Naive thymus-derived CD4-positive, alpha-beta T cell (primary cell): ENCODE measurements at regions not wholly inside any gene's neighbourhood (a gene's known extent, or its start where the extent isn't known, plus 50 kb on each side); places are given as distances from the start of the nearest gene placed in this dataset.

Experiments used
- ATAC-seq: fragments of 150-1000 bp; cut with Tn5 transposase; 2 replicates; pipeline ENCODE4 v1.10.0; 2021; ENCODE audit warnings: mild to moderate bottlenecking, moderate library complexity
- CTCF ChIA-PET: fragments of 350-600 bp; sonication (Branson Sonifier 250); formaldehyde crosslinking; loops from one replicate; lab custom pipeline; 2021; ENCODE audit warnings: antibody characterized with exemption; lab: Charles Lee
- POLR2A ChIA-PET: fragments of 350-600 bp; sonication (Branson Sonifier 250); formaldehyde crosslinking; loops from one replicate; lab custom pipeline; 2021; ENCODE audit warnings: antibody characterized with exemption, inconsistent platforms; lab: Charles Lee
- DNase-seq, 9 donors: peaks; one replicate each; pipeline versions ENCODE4 v3.0.0 to v3.0.0-alpha.2; 2020 to 2022; ENCODE audit warnings: mixed read lengths in 1 of 9
- H3K27ac ChIP-seq: one replicate; pipeline ENCODE4 v1.7.0; 2013; ENCODE audit warnings: mild to moderate bottlenecking, low read depth, low read length, moderate library complexity
- H3K27me3 ChIP-seq, 2 donors: one replicate each; pipeline ENCODE4 v1.7.0; 2013; ENCODE audit warnings: low read length in 2 of 2, mild to moderate bottlenecking in 2 of 2, moderate library complexity in 2 of 2; ENCODE audit not compliant: control insufficient read depth in 2 of 2, insufficient read depth in 2 of 2
- H3K36me3 ChIP-seq, 3 experiments: 1 replicate in 2 of 3; 2 replicates in 1 of 3; pipeline ENCODE4 v1.7.0; 2013; ENCODE audit warnings: low read length in 3 of 3, mild to moderate bottlenecking in 3 of 3, moderate library complexity in 1 of 3; ENCODE audit not compliant: insufficient read depth in 3 of 3, control insufficient read depth in 2 of 3
- H3K4me1 ChIP-seq, 2 donors: one replicate each; pipeline ENCODE4 v1.7.0; 2013; ENCODE audit warnings: low read length in 2 of 2, mild to moderate bottlenecking in 2 of 2, moderate library complexity in 1 of 2; ENCODE audit not compliant: control insufficient read depth in 2 of 2, insufficient read depth in 2 of 2
- H3K4me3 ChIP-seq: 2 replicates; pipeline ENCODE4 v1.7.0; 2013; ENCODE audit warnings: mild to moderate bottlenecking, low read length
- H3K9me3 ChIP-seq, 3 experiments: 1 replicate in 2 of 3; 2 replicates in 1 of 3; pipeline ENCODE4 v1.7.0; 2013; ENCODE audit warnings: low read length in 3 of 3; ENCODE audit not compliant: control insufficient read depth in 2 of 3
- H3K27ac Mint-ChIP-seq, 9 donors: one replicate each; pipeline ENCODE4 v1.8.0; 2020 to 2022; ENCODE audit warnings: mixed read lengths in 9 of 9, mild to moderate bottlenecking in 8 of 9, moderate library complexity in 5 of 9, inconsistent platforms in 2 of 9
- H3K27me3 Mint-ChIP-seq, 5 donors: one replicate each; pipeline ENCODE4 v1.8.0; 2021 to 2022; ENCODE audit warnings: mixed read lengths in 5 of 5, mild to moderate bottlenecking in 1 of 5
- H3K36me3 Mint-ChIP-seq, 5 donors: one replicate each; pipeline ENCODE4 v1.8.0; 2020 to 2022; ENCODE audit warnings: mixed read lengths in 5 of 5, mild to moderate bottlenecking in 3 of 5, inconsistent platforms in 1 of 5
- H3K4me1 Mint-ChIP-seq, 7 donors: one replicate each; pipeline ENCODE4 v1.8.0; 2020 to 2022; ENCODE audit warnings: mixed read lengths in 7 of 7, mild to moderate bottlenecking in 3 of 7, inconsistent platforms in 1 of 7
- H3K4me3 Mint-ChIP-seq, 10 donors: one replicate each; pipeline ENCODE4 v1.8.0; 2020 to 2022; ENCODE audit warnings: mild to moderate bottlenecking in 10 of 10, mixed read lengths in 10 of 10, moderate library complexity in 6 of 10, inconsistent platforms in 2 of 10
- H3K9me3 Mint-ChIP-seq, 11 donors: one replicate each; pipeline ENCODE4 v1.8.0; 2020 to 2022; ENCODE audit warnings: mixed read lengths in 11 of 11, mild to moderate bottlenecking in 4 of 11, inconsistent platforms in 1 of 11, moderate library complexity in 1 of 11
- intact Hi-C, 2 donors: fragments of 100-400 bp; cut with micrococcal nuclease; formaldehyde crosslinking; loops; one replicate each; pipeline ENCODE4 v1.15.1; 2023

DNA sequence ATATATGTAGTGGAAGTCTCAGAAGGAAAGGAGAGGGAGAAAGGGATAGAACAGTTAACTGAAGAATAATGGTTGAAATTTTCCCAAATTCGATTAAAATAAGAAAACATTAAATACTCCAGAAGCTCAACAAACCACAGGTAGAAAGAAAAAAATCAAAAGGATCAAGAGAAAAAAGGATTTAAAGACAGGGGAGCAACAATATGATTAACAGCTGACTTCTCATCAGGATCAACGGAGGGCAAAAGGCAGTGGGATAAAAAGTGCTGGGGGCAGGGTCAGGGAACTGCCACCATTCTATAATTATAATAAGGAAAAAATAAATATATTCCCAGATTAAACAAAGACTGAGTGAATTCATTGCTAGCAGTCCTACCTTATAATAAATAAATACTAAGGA, 55.3 kb downstream of the CDKN2C start:
- H3K9me3 ChIP-seq = no peaks in the 10 kb centered on the region
- H3K36me3 ChIP-seq = no peaks in the 10 kb centered on the region
- ATAC-seq (no peak), DNase-seq (no peak)
- ChIA-PET CTCF (no interaction called here), POLR2A (interaction anchor here (0.6 kb wide), 1 partner anchor 57 kb away, joined by 3 read pairs; no protein-coding TSS in a partner anchor)
- H3K27me3 ChIP-seq = no peaks in the 10 kb centered on the region
- H3K4me1 ChIP-seq = no peaks in the 10 kb centered on the region
- H3K4me3 ChIP-seq = no peak overlapping the region
- Mint-ChIP-seq H3K4me3 (no peak overlapping the region), H3K36me3 (no peaks in the 10 kb centered on the region), H3K27me3 (peaks cover 0 to 32% (median 25%) of the 10 kb centered on the region in 5 donors), H3K4me1 (no peaks in the 10 kb centered on the region), H3K27ac (no peak overlapping the region), H3K9me3 (no peaks in the 10 kb centered on the region)
- intact Hi-C loops = no loop called here
- no peak overlapping the region for H3K27ac ChIP-seq

GRCh38 chr1:51032936-51033335, 62.9 kb downstream of the CDKN2C start:
- Histone ChIP-seq H3K36me3 (no peaks in the 10 kb centered on the region), H3K9me3 (no peaks in the 10 kb centered on the region), H3K27ac (no peak overlapping the region), H3K4me3 (no peak overlapping the region), H3K27me3 (no peaks in the 10 kb centered on the region), H3K4me1 (no peaks in the 10 kb centered on the region)
- H3K4me3 Mint-ChIP-seq = no peak overlapping the region
- H3K27ac Mint-ChIP-seq = no peak overlapping the region
- ChIA-PET CTCF (no interaction called here), POLR2A (no interaction called here)
- intact Hi-C loops = no loop called here
- no peaks in the 10 kb centered on the region for H3K36me3 Mint-ChIP-seq
- no peak for DNase-seq
- H3K27me3 Mint-ChIP-seq = peaks cover 6 to 34% (median 15%) of the 10 kb centered on the region in 5 donors
- no peaks in the 10 kb centered on the region for H3K4me1 Mint-ChIP-seq
- ATAC-seq = no peak
- peaks cover 0 to 1% (median 0%) of the 10 kb centered on the region in 11 donors for H3K9me3 Mint-ChIP-seq

GRCh38 chr1:51044199-51044598, 57.8 kb upstream of the C1orf185 start:
- no peaks in the 10 kb centered on the region for H3K4me1 Mint-ChIP-seq
- H3K27ac Mint-ChIP-seq = no peak overlapping the region
- DNase-seq = no peak
- Histone ChIP-seq H3K9me3 (no peaks in the 10 kb centered on the region), H3K36me3 (no peaks in the 10 kb centered on the region), H3K4me3 (no peak overlapping the region), H3K27ac (no peak overlapping the region), H3K27me3 (no peaks in the 10 kb centered on the region), H3K4me1 (no peaks in the 10 kb centered on the region)
- ChIA-PET CTCF (interaction anchor here (1.5 kb wide), 1 partner anchor 114 kb away, joined by 7 read pairs; no protein-coding TSS in a partner anchor), POLR2A (no interaction called here)
- ATAC-seq = no peak
- intact Hi-C loops = loop anchor here (1.0 to 10.0 kb wide), 2 partner anchors 115 to 119 kb away; no protein-coding TSS in a partner anchor
- H3K4me3 Mint-ChIP-seq = no peak overlapping the region
- H3K9me3 Mint-ChIP-seq = peaks cover 0 to 17% (median 5%) of the 10 kb centered on the region in 11 donors
- H3K27me3 Mint-ChIP-seq = peaks cover 4 to 18% (median 10%) of the 10 kb centered on the region in 5 donors
- H3K36me3 Mint-ChIP-seq = peaks cover 0 to 2% (median 0%) of the 10 kb centered on the region in 5 donors

- Mint-ChIP-seq H3K27me3 (peaks cover 0 to 18% (median 10%) of the 10 kb centered on the region in 5 donors), H3K4me1 (no peaks in the 10 kb centered on the region), H3K4me3 (no peak overlapping the region), H3K36me3 (peaks cover 0 to 2% (median 0%) of the 10 kb centered on the region in 5 donors), H3K27ac (no peak overlapping the region), H3K9me3 (peaks cover 0 to 11% (median 2%) of the 10 kb centered on the region in 11 donors)
- intact Hi-C loops = loop anchor here (1.0 to 10.0 kb wide), 4 partner anchors 116 to 271 kb away; no protein-coding TSS in a partner anchor
- no peaks in the 10 kb centered on the region for H3K27me3 ChIP-seq
- no peak overlapping the region for H3K4me3 ChIP-seq
- no peaks in the 10 kb centered on the region for H3K4me1 ChIP-seq
- no peaks in the 10 kb centered on the region for H3K36me3 ChIP-seq
- no peak overlapping the region for H3K27ac ChIP-seq
- ATAC-seq (no peak), DNase-seq (peak in 3 of 9 donors; percentile 1 to 8 (median 7))
- no peaks in the 10 kb centered on the region for H3K9me3 ChIP-seq
- ChIA-PET POLR2A (no interaction called here), CTCF (interaction anchor here (1.5 kb wide), 1 partner anchor 115 kb away, joined by 7 read pairs; no protein-coding TSS in a partner anchor)
Measured at GRCh38 chr1:51044834-51045233, 57.2 kb upstream of the C1orf185 start.

DNA sequence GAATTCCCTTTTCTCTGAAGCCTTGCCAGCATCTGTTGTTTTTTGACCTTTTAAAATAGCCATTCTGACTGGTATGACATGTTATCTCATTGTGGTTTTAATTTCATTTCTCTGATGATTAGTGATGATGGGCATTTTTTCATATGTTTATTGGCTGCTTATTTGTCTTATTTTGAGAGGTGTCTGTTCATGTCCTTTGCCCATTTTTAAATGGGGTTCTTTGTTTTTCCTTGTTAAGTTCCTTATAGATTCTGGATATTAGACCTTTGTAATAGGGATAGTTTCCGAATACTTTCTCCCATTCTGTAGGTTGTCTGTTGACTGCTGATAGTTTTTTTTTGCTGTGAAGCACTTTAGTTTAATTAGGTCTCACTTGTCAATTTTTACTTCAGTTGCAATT, 54.0 kb upstream of the C1orf185 start:
- H3K4me1 ChIP-seq = no peaks in the 10 kb centered on the region
- no peaks in the 10 kb centered on the region for H3K36me3 Mint-ChIP-seq
- intact Hi-C loops = loop anchor here in 1 of 2 donors (10.0 kb wide), 1 partner anchor 123 kb away; no protein-coding TSS in a partner anchor
- ChIA-PET POLR2A (no interaction called here), CTCF (no interaction called here)
- H3K4me3 Mint-ChIP-seq = no peak overlapping the region
- H3K9me3 Mint-ChIP-seq = peaks cover 0 to under 1% (median 0%) of the 10 kb centered on the region in 11 donors
- ATAC-seq = no peak
- no peaks in the 10 kb centered on the region for H3K27me3 ChIP-seq
- no peak overlapping the region for H3K27ac ChIP-seq
- H3K4me1 Mint-ChIP-seq = no peaks in the 10 kb centered on the region
- H3K4me3 ChIP-seq = no peak overlapping the region
- peaks cover 0 to 29% (median 12%) of the 10 kb centered on the region in 5 donors for H3K27me3 Mint-ChIP-seq
- H3K9me3 ChIP-seq = no peaks in the 10 kb centered on the region
- H3K27ac Mint-ChIP-seq = no peak overlapping the region
- no peaks in the 10 kb centered on the region for H3K36me3 ChIP-seq
- DNase-seq = no peak

GRCh38 chr1:51048670-51049069, 53.4 kb upstream of the C1orf185 start:
- ChIA-PET POLR2A (no interaction called here), CTCF (no interaction called here)
- H3K27me3 Mint-ChIP-seq = peaks cover 0 to 36% (median 12%) of the 10 kb centered on the region in 5 donors
- H3K36me3 Mint-ChIP-seq = no peaks in the 10 kb centered on the region
- no peak overlapping the region for H3K27ac Mint-ChIP-seq
- no peaks in the 10 kb centered on the region for H3K27me3 ChIP-seq
- H3K4me3 ChIP-seq = no peak overlapping the region
- H3K27ac ChIP-seq = no peak overlapping the region
- H3K36me3 ChIP-seq = no peaks in the 10 kb centered on the region
- no peak overlapping the region for H3K4me3 Mint-ChIP-seq
- no peak for ATAC-seq
- no peaks in the 10 kb centered on the region for H3K4me1 ChIP-seq
- no peaks in the 10 kb centered on the region for H3K9me3 Mint-ChIP-seq
- H3K4me1 Mint-ChIP-seq = no peaks in the 10 kb centered on the region
- DNase-seq = no peak
- intact Hi-C loops = loop anchor here in 1 of 2 donors (10.0 kb wide), 1 partner anchor 124 kb away; no protein-coding TSS in a partner anchor
- no peaks in the 10 kb centered on the region for H3K9me3 ChIP-seq
